Body of pancreas (tissue), 4 donors: ENCODE measurements at regions not wholly inside any gene's neighbourhood (a gene's known extent, or its start where the extent isn't known, plus 50 kb on each side); places are given as distances from the start of the nearest gene placed in this dataset.

Source experiments
- CTCF ChIP-seq, 7 experiments: fragments of 450-650 bp in 4 of 7; fragments of 200-600 bp in 3 of 7; sonication (generic) in 3 of 7; IDR thresholded peaks; one replicate each; pipeline ENCODE4 v1.5.1; 2016 to 2019; ENCODE audit warnings: antibody characterized with exemption in 7 of 7
- POLR2A ChIP-seq, 3 donors: fragments of 450-650 bp; IDR thresholded peaks; one replicate each; pipeline ENCODE4 v1.6.1; 2016; ENCODE audit warnings: antibody characterized with exemption in 3 of 3, mild to moderate bottlenecking in 2 of 3

- TF ChIP-seq CTCF (IDR thresholded peaks at IDR 0.05) (no peak), POLR2A (IDR thresholded peaks at IDR 0.05) (no peak)
Observed at GRCh38 chr17:71902894-71903506, 217.8 kb upstream of the SOX9 start.
